ENCODE measurements at regions not wholly inside any gene's neighbourhood (a gene's known extent, or its start where the extent isn't known, plus 50 kb on each side); places are given as distances from the start of the nearest gene placed in this dataset.
"Not testable (repeated sequence)": the region's sequence is repeated elsewhere in the genome, so short reads cannot be mapped to it uniquely, and the experiment has no call there.

DNA sequence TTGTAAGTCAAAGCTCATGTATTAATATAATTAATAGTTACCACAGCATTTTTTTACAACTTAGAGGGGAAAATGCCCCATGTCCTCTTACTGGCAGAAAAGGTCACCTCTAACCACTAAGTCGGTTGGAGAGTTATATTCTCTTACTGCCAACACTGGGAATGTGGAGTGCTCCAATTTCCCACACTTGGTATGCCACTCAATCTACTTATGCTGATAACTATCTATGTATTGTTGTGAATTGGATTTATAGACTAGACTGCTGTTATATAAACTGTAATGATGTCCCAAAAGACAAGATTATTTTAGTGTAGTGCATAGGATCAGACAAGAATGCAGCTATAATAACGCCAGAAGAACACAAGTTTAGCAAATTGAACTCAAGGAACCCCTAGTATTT lies 2385.2 kb upstream of the C9orf72 start:
- DNase-seq: no peak

DNA sequence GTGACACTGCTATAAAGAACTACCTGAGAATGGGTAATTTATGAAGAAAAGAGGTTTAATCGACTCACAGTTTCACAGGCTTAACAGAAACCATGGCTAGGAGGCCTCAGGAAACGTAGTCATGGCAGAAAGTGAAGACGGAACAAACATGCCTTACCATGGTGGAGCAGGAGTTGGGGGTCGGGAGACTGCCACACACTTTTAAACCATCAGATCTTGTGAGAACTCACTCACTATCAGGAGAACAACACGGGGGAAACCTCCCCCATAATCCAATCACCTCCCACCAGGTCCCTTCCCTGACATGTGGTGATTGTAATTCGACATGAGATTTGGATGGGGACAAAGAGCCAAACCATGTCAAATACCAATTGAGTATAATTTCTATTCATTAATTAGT lies 2392.6 kb upstream of the C9orf72 start:
- DNase-seq: no peak

DNA sequence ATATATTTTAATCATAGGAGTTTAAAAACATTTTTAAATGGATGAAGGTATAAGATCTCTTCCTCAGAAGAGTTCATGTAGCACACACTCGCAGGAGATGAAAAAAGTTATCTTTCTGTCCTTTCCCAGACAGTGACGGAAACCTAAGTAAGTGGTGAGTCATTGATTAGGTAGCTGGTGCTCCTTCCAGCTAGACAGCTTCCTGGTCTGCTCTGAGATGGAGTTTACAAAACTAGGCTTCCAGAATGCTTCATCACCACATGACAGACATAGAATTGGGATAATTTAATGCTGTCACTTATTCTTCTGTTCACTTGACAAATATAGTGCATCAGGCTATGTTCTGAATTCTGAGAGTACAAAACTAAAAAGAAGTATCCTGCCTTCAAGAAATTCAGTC lies 2393.0 kb upstream of the C9orf72 start:
- DNase-seq: no peak

DNA sequence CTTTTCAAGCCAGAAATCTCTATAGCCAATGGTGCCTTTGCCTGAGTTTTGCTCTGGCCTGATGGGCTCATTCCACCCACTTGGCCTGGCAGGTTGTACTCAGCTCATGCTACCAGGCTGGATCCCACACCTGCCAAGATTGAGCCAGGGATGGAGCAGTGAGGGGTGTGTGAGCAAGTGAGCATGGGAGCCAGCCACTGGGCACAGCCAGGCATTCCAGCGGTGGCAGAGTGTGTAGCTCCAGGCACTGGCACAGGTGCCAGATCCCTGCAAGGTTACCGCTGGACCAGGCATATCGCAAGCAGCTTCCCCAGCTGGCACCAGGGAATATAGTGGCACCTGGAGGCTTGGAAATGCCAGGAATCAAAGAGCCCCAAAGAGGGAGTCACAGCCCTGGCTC lies 2395.6 kb upstream of the C9orf72 start:
- no peak for DNase-seq

DNA sequence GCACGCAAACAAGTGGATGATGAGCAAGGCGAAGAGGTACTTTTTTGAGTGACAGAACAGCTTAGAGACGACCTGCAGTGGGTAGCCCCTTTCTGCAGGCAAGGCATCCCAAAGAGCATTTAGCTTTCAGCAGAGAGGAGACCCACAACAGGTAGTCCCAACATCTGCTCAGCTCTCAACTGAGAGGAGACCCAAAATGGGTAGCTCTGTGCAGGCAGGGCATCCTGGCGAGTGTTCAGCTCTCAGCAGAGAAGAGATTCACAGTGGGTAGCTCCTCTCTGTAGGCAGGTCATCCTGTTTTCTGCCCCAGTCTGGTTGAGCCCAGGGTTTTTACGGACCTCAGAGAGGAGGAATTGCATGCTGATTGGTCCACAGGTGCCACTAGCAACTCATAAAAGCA lies 2396.1 kb upstream of the C9orf72 start:
- no peak for DNase-seq

DNA sequence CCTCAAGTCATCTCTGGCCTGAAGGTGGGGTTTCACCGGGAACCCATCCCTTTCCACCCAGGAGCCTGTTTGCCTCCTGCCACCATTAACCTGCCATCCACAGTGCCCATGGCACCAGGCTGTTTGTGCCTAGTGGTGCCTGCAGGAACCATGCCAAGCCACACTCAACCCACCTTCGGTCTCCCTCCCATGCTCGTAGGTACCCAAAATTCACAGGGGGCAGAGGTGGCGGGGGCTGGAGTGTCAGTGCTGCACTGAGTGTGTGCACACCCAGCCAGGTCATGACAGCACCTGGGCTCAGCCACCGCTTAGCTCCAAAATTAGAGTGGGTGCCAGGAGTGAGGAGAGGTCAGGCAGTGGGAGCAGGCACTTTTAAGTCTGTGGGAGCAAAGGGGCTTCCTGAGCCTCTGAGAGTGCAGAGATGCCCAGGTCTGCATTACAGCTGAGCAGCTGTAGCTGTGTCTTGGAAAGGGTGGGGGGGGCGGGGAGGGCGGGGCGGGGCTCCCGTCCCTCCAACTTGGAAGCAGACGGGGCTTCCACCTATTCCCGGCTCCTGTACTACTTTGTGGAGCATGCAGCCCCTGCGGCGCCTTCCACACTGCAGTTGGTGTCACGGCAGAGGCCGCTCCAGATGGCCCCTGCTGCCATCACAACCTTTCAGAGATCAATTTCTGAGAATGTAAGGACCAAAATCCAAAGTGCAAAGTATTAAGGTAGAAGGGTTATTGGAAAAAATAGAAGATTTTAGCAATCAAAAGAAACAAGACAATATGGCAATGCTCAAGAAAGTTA lies 2396.8 kb upstream of the C9orf72 start:
- DNase-seq: no peak

DNA sequence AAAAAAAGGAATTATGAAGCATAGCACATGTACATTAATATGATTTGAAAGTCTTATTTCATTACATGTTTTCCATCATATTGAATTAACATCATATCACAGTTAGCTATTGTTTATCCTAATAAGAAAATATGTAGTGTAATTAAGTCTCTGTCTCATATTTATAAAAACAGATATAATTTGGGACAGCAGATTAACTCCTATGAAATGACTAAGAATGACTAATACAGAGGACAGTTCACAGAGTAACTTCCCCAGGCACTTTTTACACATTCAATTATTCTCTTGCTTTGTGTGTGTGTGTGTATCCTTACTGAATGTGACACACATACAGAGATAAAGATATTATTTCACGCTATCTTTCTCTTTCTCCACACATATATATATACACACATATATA lies 2400.9 kb upstream of the C9orf72 start:
- no peak for DNase-seq

DNA sequence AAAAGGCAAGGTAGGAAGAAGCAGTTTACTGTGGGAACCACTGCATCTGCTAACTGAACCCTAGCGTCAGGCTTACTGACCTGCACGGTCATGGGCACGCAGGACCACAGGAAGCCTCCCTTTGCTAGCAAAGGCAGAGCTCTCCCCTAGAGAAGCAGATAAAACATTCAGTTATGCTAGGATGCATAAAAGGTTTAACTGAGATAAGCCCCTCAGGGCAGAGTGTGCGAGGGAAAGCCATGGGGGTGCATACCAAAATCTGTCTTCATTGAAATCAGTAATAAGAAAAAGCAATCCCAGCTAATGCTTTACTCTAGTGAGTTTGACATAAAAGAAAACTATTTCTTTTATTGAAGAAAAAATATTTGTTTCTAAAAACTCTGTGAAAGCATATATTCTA lies 2403.7 kb upstream of the C9orf72 start:
- DNase-seq: no peak

DNA sequence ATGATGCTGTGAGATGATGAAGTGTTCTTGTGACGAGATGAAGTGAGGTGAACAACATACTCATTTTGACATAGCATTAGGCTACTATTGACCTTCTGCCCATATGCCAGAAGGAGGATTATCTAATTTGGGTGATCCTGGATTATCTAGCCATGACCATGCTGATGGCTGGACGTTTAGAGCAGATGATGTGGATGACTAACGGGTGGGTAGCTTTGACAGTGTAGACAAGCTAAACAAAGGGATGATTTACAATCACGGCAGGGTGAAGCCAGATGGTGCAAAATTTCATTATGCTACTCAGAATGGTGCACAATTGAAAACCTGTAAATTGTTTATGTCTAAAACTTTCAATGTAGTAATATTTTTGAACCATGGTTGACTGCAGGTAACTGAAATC lies 2403.4 kb upstream of the ACO1 start:
- no peak for DNase-seq

DNA sequence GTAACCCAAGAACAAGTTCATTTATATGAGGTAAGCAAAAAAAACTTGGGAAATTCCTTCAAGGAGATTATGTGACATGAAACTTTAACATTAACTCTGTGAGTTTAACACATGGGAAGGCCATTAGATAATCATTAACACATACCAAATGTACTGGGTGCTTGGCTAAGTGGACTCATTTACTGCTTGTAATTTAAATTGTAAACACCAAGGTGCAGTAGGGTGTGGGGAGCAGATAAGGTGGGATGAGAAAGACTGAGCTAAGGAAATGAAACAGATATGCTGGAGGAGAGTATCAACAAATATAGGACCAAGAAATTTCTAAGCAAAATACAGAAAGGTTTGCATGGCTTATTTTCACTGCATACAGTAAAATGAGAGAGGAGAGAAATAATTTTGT lies 2384.8 kb upstream of the ACO1 start:
- no peak for DNase-seq

DNA sequence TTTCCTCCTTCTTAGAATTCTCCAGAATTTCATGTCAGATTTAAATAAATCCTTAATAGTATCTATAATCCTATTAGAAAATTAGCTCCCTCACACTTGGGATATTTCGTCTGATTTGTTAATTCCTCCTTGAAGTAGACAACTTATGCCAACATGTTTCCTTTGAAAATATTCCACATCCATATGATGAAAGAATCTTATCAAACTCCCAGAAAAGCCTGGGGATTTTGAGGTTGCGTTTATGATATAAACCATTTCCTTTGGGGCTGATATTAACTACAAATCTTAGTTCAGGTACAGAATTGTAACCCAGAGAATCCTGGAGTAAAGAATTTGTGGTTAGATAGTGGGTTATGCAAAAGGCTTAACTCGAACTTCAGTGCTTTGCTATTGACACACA lies 2373.8 kb upstream of the ACO1 start:
- no peak for DNase-seq

DNA sequence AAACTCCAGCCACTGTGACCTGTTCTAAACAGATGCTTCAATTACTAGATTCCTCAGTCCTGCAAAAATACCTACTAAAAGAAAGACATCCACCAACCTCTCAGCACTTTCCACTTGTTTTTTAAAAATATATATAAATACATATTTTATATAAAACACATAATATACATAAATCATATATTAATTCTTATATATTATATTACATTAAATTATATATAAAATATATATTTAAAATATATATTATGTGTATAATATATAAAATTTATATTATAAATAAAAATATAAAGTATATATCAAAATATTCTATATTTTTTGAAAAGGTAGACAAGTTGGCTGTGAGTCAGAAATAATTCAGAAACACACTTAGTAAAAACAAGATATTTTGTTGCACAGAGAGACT lies 2371.8 kb upstream of the ACO1 start:
- no peak for DNase-seq

DNA sequence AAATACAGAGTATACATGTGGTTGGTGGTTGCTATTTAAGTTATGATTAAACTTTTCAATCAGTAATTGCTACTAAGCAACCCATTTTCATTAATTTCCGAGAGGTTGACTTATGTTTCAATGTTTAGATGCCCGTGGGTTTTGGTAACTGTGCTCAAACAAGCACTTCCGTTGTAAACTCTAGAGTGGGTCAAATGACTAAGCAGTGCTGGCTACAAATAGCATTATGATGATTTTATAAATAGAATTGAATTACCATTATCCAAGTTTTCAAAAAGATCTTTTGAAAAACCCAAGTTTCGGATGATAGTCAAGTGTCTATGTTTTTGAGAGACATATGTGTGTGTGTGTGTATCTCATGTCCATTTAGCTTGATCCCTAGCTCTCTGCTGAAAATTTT lies 2369.4 kb upstream of the ACO1 start:
- DNase-seq: no peak

DNA sequence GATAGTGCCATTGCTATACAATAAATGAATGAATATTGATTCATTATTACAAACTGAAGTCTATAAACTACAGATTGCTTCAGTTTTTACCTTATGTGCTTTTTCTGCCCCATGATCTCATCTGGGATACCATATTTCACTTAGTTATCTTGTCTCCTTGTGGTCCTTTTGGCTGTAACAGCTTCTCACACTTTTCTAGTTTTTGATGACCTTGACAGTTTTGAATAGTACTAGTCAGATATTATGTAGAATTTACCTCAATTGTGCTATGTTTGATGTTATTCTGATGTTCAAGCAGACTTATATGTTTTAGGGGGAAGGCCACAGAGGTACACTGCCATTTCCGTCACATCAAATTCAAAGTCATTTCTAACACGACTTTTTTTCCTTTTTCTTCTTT lies 2364.3 kb upstream of the ACO1 start:
- no peak for DNase-seq

DNA sequence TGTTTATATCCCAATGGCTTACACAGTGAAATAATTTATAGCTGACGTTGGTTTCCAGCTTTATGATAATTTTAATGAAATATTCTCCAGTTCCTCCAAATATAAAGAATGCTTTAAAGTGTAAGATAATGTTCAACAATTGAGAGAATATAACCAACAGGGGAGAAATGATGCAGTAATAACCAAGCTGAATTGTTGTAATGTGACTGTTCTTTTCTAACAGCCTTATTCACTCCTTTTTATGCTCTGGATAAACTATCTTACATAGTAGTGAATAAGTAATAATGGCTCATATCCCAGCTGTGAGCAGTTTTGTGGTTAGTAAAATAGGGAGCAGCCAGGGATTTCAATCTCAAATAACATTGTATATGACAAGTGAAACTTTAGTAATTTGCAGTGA lies 2348.7 kb upstream of the ACO1 start:
- DNase-seq: no peak

DNA sequence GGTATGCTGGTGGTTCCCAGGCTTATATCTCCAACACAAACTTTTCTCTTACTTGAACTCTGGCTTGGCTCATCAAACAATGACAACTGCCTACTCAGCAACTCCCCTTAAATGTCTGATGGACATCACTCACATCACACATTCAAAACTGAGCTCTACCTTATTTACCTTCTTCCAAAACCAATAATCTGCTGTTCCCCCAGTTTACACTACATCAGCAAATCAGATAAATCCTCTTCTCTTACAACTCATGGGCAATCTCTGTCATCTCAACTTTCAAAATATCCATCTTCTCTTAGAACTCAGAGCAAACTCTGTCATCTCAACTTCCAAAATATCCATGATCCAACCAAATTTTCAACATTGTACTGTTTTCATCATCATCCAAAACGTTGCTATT lies 2347.9 kb upstream of the ACO1 start:
- DNase-seq: no peak

DNA sequence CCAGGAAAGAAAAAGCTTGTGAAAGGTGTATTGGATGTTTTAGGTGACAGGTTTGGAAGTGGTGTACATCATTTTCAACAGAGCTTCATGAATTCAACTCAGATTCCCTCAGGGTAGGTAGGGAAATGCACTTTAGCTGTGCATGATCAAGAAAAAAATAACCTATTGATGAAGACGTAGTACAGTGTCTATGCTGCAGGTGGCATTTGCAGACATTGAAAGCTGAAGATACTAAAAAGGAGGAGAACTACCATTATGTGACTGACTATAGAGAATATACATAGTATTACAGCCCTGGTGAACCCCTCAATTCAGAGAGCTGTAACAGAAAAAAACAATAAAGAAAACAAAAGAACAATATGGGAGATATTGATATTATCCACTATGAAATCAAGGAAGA lies 2344.7 kb upstream of the ACO1 start:
- no peak for DNase-seq

DNA sequence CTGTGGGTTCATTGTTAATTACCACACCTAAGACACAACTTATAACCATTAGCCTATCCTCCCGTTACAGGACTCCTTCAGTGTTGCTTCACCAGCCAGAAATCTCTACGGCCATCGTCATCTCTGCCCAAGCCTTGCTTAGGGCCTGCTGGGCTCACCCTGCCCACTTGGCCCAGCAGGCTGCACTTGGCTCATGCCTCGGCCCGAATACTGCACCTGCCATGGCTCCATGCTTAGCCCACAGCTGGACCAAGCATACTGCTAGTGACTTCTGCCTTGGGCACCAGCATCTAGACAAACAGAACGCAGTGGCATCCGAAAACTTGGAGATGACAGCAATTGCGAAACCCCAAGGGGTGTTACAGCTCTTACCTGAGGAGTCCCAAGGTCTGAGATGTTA lies 2336.0 kb upstream of the ACO1 start:
- DNase-seq: no peak

DNA sequence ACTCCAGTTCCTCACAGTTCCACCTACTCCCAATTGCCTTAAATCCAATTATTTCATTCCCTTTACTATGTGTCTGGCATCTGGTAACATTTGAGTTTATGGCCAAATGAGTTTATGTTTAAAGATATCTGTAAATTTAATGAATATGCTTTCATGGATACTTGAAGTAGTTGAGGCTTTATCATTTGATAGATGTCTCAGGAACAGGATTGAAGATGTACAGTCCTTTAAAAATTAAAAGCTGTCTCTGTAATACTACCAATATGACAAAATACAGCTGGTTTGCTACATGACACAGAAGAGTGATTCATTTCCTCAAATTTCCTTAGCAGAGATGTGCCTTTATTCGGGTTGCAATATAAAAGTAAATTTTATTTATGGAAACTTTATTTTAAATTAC lies 2326.0 kb upstream of the ACO1 start:
- DNase-seq: no peak

DNA sequence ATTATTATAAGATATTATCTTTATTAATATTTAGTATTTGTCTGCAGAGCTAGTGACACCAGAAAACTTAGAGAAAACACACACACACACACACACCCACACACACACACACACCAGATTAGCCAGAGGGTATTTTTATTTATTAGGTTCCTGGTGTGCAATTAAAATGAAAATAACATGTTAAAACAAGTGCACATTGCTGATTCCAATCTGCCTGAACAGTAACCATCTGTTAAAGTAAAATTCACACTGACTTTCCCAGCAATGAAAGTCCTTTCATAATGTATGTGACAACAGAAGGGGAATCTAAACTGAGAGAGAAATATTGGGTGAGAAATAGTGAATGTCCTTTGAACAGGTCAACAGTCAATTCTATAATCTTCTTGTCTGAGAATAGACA lies 2323.5 kb upstream of the ACO1 start:
- no peak for DNase-seq

DNA sequence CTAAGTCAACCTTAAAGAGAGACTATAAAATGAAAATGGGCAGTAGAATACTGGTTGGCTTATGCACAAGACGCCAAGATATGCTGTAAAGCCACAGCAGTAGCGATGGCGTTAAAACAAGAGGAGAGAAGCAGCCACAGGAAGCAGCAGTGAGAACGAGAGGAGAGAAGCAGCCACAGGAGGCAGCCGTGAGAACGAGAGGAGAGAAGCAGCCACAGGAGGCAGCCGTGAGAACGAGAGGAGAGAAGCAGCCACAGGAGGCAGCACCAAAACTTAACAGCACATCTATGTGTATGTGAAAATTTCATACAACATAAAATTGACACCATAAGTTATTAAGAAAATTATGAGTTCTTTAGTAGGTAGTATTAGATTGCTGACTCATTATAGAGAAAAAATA lies 2318.6 kb upstream of the ACO1 start:
- no peak for DNase-seq

DNA sequence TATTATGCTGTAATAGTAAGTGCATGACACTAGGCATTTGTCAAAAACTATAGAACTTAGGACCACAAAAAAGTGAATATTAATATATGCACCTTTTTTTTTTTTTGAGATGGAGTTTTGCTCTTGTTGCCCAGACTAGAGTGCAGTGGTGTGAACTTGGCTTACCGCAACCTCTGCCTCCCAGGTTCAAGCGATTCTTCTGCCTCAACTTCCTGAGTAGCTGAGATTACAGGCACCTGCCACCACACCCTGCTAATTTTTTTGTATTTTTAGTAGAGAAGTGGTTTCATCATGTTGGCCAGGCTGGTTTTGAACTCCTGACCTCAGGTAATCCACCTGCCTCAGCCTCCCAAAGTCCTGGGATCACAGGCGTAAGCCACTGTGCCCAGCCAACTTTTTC lies 2315.2 kb upstream of the ACO1 start:
- DNase-seq: not testable (repeated sequence)

DNA sequence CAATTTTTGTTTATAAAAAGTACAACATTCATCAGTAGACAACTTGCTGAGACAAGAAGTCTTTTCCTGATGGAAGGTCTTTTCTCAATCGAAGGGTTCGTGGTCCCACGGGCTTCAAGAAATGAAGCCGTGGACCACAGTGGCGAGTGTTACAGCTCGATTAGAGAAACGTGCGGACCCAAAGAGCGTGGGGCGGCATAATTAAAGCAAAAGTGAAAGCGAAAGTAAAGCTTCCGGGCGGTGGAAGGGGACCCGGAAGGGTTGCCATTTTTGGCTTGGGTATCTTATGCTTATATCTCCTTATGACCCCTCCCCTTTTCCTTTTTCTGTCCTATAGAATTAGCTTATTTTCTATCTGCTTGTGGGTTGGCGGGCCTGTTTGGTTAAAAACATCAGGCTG lies 2309.4 kb upstream of the ACO1 start:
- no peak for DNase-seq

DNA sequence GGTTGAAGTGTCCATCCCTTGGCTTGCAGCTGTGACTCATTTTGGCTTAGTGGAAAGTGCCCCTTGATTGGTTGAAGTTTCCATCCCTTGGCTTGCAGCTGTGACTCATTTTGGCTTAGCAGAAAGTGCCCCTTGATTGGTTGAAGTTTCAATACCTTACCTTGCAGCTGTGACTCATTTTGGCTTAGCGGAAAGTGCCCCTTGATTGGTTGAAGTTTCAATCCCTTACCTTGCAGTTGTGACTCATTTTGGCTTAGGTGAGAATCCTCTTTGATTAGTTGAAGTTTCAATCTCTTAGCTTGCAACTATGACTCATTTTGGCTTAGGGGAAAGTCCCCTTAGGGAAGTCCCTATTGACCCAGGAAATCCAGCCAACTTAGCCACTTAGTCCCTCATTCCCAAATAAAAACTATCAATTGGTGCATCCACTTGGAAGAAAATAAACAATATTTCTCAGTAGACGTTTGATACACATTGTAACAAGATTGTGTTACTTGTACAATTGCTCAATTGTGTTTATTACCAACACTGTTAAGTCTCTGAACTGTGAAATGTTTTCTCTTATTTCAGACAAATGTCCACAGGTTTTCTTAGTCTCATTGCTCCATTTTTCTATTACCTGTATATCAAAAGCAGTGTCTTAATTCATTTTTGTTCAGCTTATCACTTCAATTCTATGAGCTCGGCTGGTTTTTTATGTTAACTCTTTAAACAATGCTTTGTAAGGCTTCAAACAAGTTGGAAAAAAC lies 2308.8 kb upstream of the ACO1 start:
- DNase-seq: no peak

DNA sequence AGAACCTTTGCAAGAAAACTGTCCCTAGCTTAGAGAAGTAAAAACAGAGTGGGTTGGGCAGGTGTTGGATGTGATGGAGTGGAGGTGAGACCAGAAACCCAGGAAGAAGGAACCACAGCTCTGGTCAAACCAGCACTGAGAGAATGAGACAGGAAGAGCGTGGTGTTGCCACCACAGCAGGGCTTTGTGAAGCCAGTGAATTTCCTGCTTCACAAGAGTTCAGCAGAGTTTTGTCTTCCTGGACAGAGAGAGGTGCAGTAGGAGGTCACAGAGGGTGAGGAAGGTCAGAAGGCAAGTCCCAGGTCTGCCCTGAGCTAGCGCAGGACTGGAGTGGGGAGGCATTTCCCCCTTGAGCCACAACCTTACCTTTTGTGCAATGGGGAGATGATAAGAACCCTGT lies 2306.2 kb upstream of the ACO1 start:
- DNase-seq: no peak

Data from 8988T (cell line).